SK-N-SH (cell line): ENCODE measurements at regions not wholly inside any gene's neighbourhood (a gene's known extent, or its start where the extent isn't known, plus 50 kb on each side); places are given as distances from the start of the nearest gene placed in this dataset.

ENCODE experiments used
- CTCF ChIA-PET: fragments of 300-600, 350-600 bp; formaldehyde crosslinking; extraction: SDS; loops from one replicate; lab custom pipeline; 2021; lab: Yijun Ruan, JAX
- POLR2A ChIA-PET: fragments of 350-600 bp; sonication (Branson Sonifier 250); formaldehyde crosslinking; extraction: SDS; loops from one replicate; lab custom pipeline; 2020; ENCODE audit warnings: antibody characterized with exemption, inconsistent platforms; lab: Yijun Ruan, JAX
- DNase-seq: peaks from one replicate; pipeline ENCODE4 v3.0.0; 2012
- H2AFZ ChIP-seq: fragments of 200-600 bp; sonication (generic); 2 replicates; pipeline ENCODE4 v1.8.1; 2016; ENCODE audit warnings: antibody characterized with exemption, mild to moderate bottlenecking, low read depth
- H3F3A ChIP-seq: fragments of 200-600 bp; sonication (generic); replicated peaks from 2 replicates; pipeline ENCODE3; 2016; ENCODE audit warnings: antibody characterized with exemption, mild to moderate bottlenecking; ENCODE audit not compliant: insufficient read depth
- H3K27ac ChIP-seq, 2 experiments: fragments of 200-500 bp in 1 of 2; fragments of 200-600 bp in 1 of 2; sonication (Bioruptor generic) in 1 of 2; sonication (generic), shearing (Covaris generic) in 1 of 2; 2 replicates each; pipeline versions ENCODE4 v1.5.1 to v1.6.1; 2014 to 2016; ENCODE audit warnings: low read depth in 2 of 2, inconsistent platforms in 1 of 2, low read length in 1 of 2, mild to moderate bottlenecking in 1 of 2, mixed read lengths in 1 of 2
- H3K27me3 ChIP-seq: fragments of 200-600 bp; sonication (generic), shearing (Covaris generic); 2 replicates; pipeline ENCODE4 v1.6.1; 2016; ENCODE audit warnings: mixed run types; ENCODE audit not compliant: insufficient read depth
- H3K36me3 ChIP-seq, 2 experiments: fragments of 200-500 bp in 1 of 2; fragments of 200-600 bp in 1 of 2; sonication (Bioruptor generic) in 1 of 2; sonication (generic) in 1 of 2; replicated peaks in 1 of 2; 2 replicates each; pipeline versions ENCODE3 to v1.5.1; 2014 to 2016; ENCODE audit warnings: low read length in 1 of 2, mild to moderate bottlenecking in 1 of 2; ENCODE audit not compliant: insufficient read depth in 2 of 2, control insufficient read depth in 1 of 2
- H3K4me1 ChIP-seq, 2 experiments: fragments of 200-500 bp in 1 of 2; fragments of 200-600 bp in 1 of 2; sonication (Bioruptor generic) in 1 of 2; sonication (generic), shearing (Covaris generic) in 1 of 2; 2 replicates each; pipeline versions ENCODE4 v1.5.1 to v1.6.1; 2014 to 2016; ENCODE audit warnings: low read depth in 1 of 2, low read length in 1 of 2, mixed run types in 1 of 2; ENCODE audit not compliant: insufficient read depth in 2 of 2, control insufficient read depth in 1 of 2
- H3K4me2 ChIP-seq: fragments of 200-600 bp; sonication (generic), shearing (Covaris generic); 2 replicates; pipeline ENCODE4 v1.6.1; 2017; ENCODE audit warnings: mixed run types
- H3K4me3 ChIP-seq, 2 experiments: fragments of 200-500 bp in 1 of 2; fragments of 200-600 bp in 1 of 2; sonication (Bioruptor generic) in 1 of 2; sonication (generic), shearing (Covaris generic) in 1 of 2; 2 replicates each; pipeline versions ENCODE4 v1.5.1 to v1.8.1; 2014 to 2016; ENCODE audit warnings: low read depth in 2 of 2, inconsistent platforms in 1 of 2, low read length in 1 of 2, mild to moderate bottlenecking in 1 of 2, mixed read lengths in 1 of 2, moderate library complexity in 1 of 2
- H3K79me2 ChIP-seq: fragments of 200-600 bp; sonication (generic); 2 replicates; pipeline ENCODE4 v1.8.1; 2017; ENCODE audit warnings: mild to moderate bottlenecking; ENCODE audit not compliant: insufficient read depth
- H3K9ac ChIP-seq: fragments of 200-600 bp; sonication (generic); 2 replicates; pipeline ENCODE4 v1.6.1; 2017; ENCODE audit warnings: mixed run types
- H3K9me2 ChIP-seq: fragments of 200-600 bp; sonication (generic); 2 replicates; pipeline ENCODE4 v1.6.1; 2017; ENCODE audit warnings: mixed run types
- H3K9me3 ChIP-seq: fragments of 200-600 bp; sonication (generic); 2 replicates; pipeline ENCODE4 v1.6.1; 2017; ENCODE audit warnings: mixed run types, mild to moderate bottlenecking, moderate library complexity
- H4K20me1 ChIP-seq: fragments of 200-600 bp; sonication (generic); 2 replicates; pipeline ENCODE4 v1.6.1; 2017; ENCODE audit warnings: mild to moderate bottlenecking, mixed run types; ENCODE audit not compliant: insufficient read depth
- CHD2 ChIP-seq: fragments of 150-350 bp; IDR thresholded peaks from 2 replicates; pipeline ENCODE4 v1.6.1; 2018; ENCODE audit warnings: low read length; ENCODE audit not compliant: partially characterized antibody
- EZH2phosphoT487 ChIP-seq: fragments of 200-600 bp; sonication (generic); IDR thresholded peaks from 2 replicates; pipeline ENCODE4 v1.6.1; 2017; ENCODE audit warnings: low read depth, mixed run types, mild to moderate bottlenecking, antibody characterized with exemption, moderate library complexity, borderline replicate concordance
- FOSL2 ChIP-seq: IDR thresholded peaks from 2 replicates; pipeline ENCODE4 v1.4.0; 2012; ENCODE audit warnings: low read depth, mild to moderate bottlenecking, moderate library complexity, borderline replicate concordance
- FOXJ3 ChIP-seq: sonication (generic); formaldehyde crosslinking; IDR thresholded peaks from 2 replicates; pipeline ENCODE4 v1.5.1; 2020; ENCODE audit warnings: mild to moderate bottlenecking, missing genetic modification reagents
- GABPA ChIP-seq: IDR thresholded peaks from 2 replicates; pipeline ENCODE4 v1.4.0; 2012; ENCODE audit warnings: low read depth, mild to moderate bottlenecking
- GATA2 ChIP-seq: sonication (generic); formaldehyde crosslinking; IDR thresholded peaks from 2 replicates; pipeline ENCODE4 v1.5.0; 2020; ENCODE audit warnings: mild to moderate bottlenecking, missing genetic modification reagents
- MEF2A ChIP-seq: IDR thresholded peaks from 2 replicates; pipeline ENCODE4 v1.4.0; 2012; ENCODE audit warnings: low read depth, borderline replicate concordance
- POLR2AphosphoS5 ChIP-seq: IDR thresholded peaks from 2 replicates; pipeline ENCODE4 v1.6.1; 2012; ENCODE audit warnings: low read depth, low read length
- RCOR1 ChIP-seq: fragments of 150-350 bp; IDR thresholded peaks from 2 replicates; pipeline ENCODE4 v1.6.1; 2017; ENCODE audit warnings: antibody characterized with exemption, low read length
- SIN3A ChIP-seq: IDR thresholded peaks from 2 replicates; pipeline ENCODE4 v1.6.1; 2012; ENCODE audit warnings: low read depth, mild to moderate bottlenecking, low read length, moderate library complexity, borderline replicate concordance
- SMC3 ChIP-seq: IDR thresholded peaks from 2 replicates; pipeline ENCODE4 v1.6.1; 2012; ENCODE audit warnings: low read depth, low read length, improper control_type of control experiment
- TAF1 ChIP-seq: IDR thresholded peaks from 2 replicates; pipeline ENCODE4 v1.6.1; 2012; ENCODE audit warnings: low read depth, mild to moderate bottlenecking, low read length, moderate library complexity, borderline replicate concordance
- TCF12 ChIP-seq: IDR thresholded peaks from 2 replicates; pipeline ENCODE4 v1.4.0; 2012
- TEAD4 ChIP-seq: IDR thresholded peaks from 2 replicates; pipeline ENCODE4 v1.4.0; 2012; ENCODE audit warnings: mild to moderate bottlenecking, borderline replicate concordance; ENCODE audit not compliant: insufficient read depth
- YY1 ChIP-seq: IDR thresholded peaks from 2 replicates; pipeline ENCODE4 v1.4.0; 2012; ENCODE audit warnings: low read depth, mild to moderate bottlenecking
- WGBS: methylation state at CpG from one replicate; pipeline ENCODE4 v1.1.6; 2017; ENCODE audit warnings: low lambda C conversion rate; 5-methylcytosine and 5-hydroxymethylcytosine counted together
- TF ChIP-seq, protein P1 (sequence below): IDR thresholded peaks from 2 replicates; pipeline ENCODE4 v1.6.1; 2012; ENCODE audit warnings: mild to moderate bottlenecking, low read depth, low read length, moderate library complexity
- TF ChIP-seq, protein P2 (sequence below): IDR thresholded peaks from 2 replicates; pipeline ENCODE4 v1.4.0; 2012; ENCODE audit warnings: low read depth, borderline replicate concordance

DNA sequence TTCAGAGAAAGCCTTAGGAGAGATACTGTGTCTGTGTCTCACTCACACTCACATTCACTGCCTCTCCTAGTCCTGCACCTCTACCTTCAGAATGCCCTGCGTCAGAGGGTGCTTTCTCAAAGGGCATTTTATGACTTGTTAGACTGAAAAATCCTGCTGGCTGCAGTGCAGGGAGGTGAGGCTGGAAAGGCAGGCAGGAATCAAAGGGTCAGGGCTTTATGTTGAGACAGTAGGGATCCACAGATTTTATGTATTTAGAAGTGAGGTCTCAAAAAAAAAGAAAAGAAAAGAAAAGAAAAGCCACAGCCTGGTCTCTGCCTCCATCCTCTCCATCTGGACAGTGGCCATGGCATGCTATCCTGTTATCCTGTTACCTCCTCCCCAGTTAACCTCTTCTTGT lies 936.0 kb upstream of the SLC10A2 start:
- Histone ChIP-seq H2AFZ (no peak overlapping the region), H3K9me2 (0 out of 2 replicates have a peak, but pooled peaks cover 4% of the 10 kb centered on the region), H4K20me1 (no peaks in the 10 kb centered on the region), H3F3A (no peaks in the 10 kb centered on the region), H3K9ac (no peak overlapping the region), H3K4me3 (no peak overlapping the region), H3K9me3 (no peaks in the 10 kb centered on the region), H3K4me2 (no peak overlapping the region), H3K4me1 (peaks cover 0 to 18% of the 10 kb centered on the region in 2 experiments; a peak in 2 of 4 replicates), H3K27ac (peak overlapping the region in 1 of 2 experiments; percentile 57; a peak in 1 of 4 replicates), H3K79me2 (no peaks in the 10 kb centered on the region), H3K36me3 (no peaks in the 10 kb centered on the region), H3K27me3 (no peaks in the 10 kb centered on the region)
- ChIA-PET POLR2A (no interaction called here), CTCF (no interaction called here)
- 63% methylated on average over 1 of the region's 1 CpG for WGBS
- no peak for DNase-seq
- TF ChIP-seq GABPA: no peak

DNA sequence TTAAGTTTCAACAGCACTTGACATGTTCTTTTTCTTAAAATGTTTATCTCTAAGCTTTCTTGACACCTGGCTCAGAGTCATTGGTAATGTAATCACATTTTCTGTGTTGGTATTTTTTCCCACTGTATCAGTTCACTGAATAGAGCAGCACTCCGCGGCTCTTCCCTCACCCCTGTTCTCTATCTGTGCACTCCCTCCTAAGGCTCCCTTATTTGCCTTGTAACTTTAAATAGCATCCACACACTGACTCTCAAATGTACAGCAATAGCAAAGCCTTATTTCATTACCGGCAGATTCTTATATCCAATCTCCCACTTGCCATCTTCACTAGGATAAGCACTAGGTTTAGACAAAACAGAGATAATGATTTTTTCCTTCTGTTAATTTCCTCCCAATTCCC lies 935.5 kb upstream of the SLC10A2 start:
- ChIA-PET POLR2A (no interaction called here), CTCF (no interaction called here)
- DNase-seq: no peak
- Histone ChIP-seq H3K79me2 (no peaks in the 10 kb centered on the region), H2AFZ (no peak overlapping the region), H3K4me2 (no peak overlapping the region), H3K9ac (no peak overlapping the region), H3K27ac (peak overlapping the region in 1 of 2 experiments; percentile 57; a peak in 1 of 4 replicates), H3K9me2 (0 out of 2 replicates have a peak, but pooled peaks cover 4% of the 10 kb centered on the region), H3K27me3 (no peaks in the 10 kb centered on the region), H4K20me1 (no peaks in the 10 kb centered on the region), H3K9me3 (no peaks in the 10 kb centered on the region), H3K4me3 (no peak overlapping the region), H3F3A (no peaks in the 10 kb centered on the region), H3K36me3 (no peaks in the 10 kb centered on the region), H3K4me1 (peaks cover 0 to 16% of the 10 kb centered on the region in 2 experiments; a peak in 2 of 4 replicates)
- TF ChIP-seq YY1: no peak
- TF ChIP-seq GABPA: no peak
- whole genome bisulfite sequencing: 82% methylated on average over 3 of the region's 3 CpGs

DNA sequence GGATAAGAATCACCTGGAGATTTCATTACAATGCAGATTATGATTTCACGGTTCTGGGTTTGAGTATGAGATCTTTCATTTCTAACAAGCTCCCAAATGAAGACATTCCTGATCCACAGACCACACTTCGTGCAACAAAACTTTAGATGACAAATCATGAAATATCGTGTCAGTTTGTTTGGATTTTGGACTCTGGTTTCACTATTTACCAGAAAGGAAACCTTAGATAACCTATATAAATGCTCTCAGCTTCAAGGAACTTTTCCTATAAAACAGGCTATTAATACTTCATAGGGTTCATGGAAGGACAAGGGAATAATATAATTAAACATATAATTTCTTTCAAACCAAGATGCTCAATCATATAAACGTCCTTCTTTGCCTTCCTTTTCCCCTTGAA lies 930.5 kb upstream of the SLC10A2 start:
- no peaks in the 10 kb centered on the region for H3K79me2 ChIP-seq
- no peak overlapping the region for H3K4me3 ChIP-seq
- no peak for DNase-seq
- no peak overlapping the region for H3K4me2 ChIP-seq
- H3F3A ChIP-seq: no peaks in the 10 kb centered on the region
- H3K9me2 ChIP-seq: 0 out of 2 replicates have a peak, but pooled peaks cover 4% of the 10 kb centered on the region
- ChIA-PET POLR2A (no interaction called here), CTCF (no interaction called here)
- no peaks in the 10 kb centered on the region for H3K36me3 ChIP-seq
- H3K9me3 ChIP-seq: no peaks in the 10 kb centered on the region
- 51% methylated on average over 4 of the region's 4 CpGs for WGBS
- H4K20me1 ChIP-seq: no peaks in the 10 kb centered on the region
- H3K9ac ChIP-seq: no peak overlapping the region
- H2AFZ ChIP-seq: no peak overlapping the region
- H3K27ac ChIP-seq: no peak overlapping the region
- no peaks in the 10 kb centered on the region for H3K4me1 ChIP-seq
- H3K27me3 ChIP-seq: no peaks in the 10 kb centered on the region
- no peak for TF ChIP-seq SIN3A
- no peak for TF ChIP-seq MEF2A
- no peak for TF ChIP-seq SMC3
- TF ChIP-seq, protein P1, sequence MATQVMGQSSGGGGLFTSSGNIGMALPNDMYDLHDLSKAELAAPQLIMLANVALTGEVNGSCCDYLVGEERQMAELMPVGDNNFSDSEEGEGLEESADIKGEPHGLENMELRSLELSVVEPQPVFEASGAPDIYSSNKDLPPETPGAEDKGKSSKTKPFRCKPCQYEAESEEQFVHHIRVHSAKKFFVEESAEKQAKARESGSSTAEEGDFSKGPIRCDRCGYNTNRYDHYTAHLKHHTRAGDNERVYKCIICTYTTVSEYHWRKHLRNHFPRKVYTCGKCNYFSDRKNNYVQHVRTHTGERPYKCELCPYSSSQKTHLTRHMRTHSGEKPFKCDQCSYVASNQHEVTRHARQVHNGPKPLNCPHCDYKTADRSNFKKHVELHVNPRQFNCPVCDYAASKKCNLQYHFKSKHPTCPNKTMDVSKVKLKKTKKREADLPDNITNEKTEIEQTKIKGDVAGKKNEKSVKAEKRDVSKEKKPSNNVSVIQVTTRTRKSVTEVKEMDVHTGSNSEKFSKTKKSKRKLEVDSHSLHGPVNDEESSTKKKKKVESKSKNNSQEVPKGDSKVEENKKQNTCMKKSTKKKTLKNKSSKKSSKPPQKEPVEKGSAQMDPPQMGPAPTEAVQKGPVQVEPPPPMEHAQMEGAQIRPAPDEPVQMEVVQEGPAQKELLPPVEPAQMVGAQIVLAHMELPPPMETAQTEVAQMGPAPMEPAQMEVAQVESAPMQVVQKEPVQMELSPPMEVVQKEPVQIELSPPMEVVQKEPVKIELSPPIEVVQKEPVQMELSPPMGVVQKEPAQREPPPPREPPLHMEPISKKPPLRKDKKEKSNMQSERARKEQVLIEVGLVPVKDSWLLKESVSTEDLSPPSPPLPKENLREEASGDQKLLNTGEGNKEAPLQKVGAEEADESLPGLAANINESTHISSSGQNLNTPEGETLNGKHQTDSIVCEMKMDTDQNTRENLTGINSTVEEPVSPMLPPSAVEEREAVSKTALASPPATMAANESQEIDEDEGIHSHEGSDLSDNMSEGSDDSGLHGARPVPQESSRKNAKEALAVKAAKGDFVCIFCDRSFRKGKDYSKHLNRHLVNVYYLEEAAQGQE: no peak
- no peak for TF ChIP-seq TAF1
- no peak for TF ChIP-seq TEAD4
- TF ChIP-seq CHD2: no peak
- TF ChIP-seq, protein P2, sequence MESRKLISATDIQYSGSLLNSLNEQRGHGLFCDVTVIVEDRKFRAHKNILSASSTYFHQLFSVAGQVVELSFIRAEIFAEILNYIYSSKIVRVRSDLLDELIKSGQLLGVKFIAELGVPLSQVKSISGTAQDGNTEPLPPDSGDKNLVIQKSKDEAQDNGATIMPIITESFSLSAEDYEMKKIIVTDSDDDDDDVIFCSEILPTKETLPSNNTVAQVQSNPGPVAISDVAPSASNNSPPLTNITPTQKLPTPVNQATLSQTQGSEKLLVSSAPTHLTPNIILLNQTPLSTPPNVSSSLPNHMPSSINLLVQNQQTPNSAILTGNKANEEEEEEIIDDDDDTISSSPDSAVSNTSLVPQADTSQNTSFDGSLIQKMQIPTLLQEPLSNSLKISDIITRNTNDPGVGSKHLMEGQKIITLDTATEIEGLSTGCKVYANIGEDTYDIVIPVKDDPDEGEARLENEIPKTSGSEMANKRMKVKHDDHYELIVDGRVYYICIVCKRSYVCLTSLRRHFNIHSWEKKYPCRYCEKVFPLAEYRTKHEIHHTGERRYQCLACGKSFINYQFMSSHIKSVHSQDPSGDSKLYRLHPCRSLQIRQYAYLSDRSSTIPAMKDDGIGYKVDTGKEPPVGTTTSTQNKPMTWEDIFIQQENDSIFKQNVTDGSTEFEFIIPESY: no peak
- no peak for TF ChIP-seq POLR2AphosphoS5
- TF ChIP-seq GATA2 (CRISPR knock-in tag): no peak
- no peak for TF ChIP-seq TCF12
- no peak for TF ChIP-seq EZH2phosphoT487
- no peak for TF ChIP-seq FOSL2
- no peak for TF ChIP-seq FOXJ3 (CRISPR knock-in tag)
- no peak for TF ChIP-seq RCOR1
- TF ChIP-seq GABPA: no peak
